ENCODE measurements at regions not wholly inside any gene's neighbourhood (a gene's known extent, or its start where the extent isn't known, plus 50 kb on each side); places are given as distances from the start of the nearest gene placed in this dataset.

DNA sequence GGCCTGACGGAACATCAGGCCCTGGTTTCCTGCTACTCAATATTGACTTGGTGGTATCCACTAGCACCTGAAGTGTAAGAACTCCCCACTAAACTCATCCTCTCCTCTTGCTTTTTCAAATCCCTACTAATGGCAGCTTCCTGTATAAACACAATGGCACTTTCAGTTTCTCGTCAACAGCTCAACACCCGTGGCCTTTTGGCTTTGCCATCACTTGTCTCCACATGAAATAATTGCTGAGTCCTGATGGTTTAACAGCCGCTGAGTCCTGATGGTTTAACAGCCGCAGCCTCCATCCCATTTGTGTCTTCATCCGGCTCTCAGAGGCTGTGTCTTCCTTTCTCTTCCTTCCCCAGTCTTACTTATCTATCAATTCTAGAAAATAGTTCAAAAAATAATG is 261.4 kb upstream of the PITRM1 start:
- TF ChIP-seq, protein P1, sequence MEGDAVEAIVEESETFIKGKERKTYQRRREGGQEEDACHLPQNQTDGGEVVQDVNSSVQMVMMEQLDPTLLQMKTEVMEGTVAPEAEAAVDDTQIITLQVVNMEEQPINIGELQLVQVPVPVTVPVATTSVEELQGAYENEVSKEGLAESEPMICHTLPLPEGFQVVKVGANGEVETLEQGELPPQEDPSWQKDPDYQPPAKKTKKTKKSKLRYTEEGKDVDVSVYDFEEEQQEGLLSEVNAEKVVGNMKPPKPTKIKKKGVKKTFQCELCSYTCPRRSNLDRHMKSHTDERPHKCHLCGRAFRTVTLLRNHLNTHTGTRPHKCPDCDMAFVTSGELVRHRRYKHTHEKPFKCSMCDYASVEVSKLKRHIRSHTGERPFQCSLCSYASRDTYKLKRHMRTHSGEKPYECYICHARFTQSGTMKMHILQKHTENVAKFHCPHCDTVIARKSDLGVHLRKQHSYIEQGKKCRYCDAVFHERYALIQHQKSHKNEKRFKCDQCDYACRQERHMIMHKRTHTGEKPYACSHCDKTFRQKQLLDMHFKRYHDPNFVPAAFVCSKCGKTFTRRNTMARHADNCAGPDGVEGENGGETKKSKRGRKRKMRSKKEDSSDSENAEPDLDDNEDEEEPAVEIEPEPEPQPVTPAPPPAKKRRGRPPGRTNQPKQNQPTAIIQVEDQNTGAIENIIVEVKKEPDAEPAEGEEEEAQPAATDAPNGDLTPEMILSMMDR (IDR thresholded peaks at IDR 0.05), result no peak
- no peak for TF ChIP-seq POLR2A (IDR thresholded peaks at IDR 0.05)
